H9 (cell line): ENCODE measurements at regions not wholly inside any gene's neighbourhood (a gene's known extent, or its start where the extent isn't known, plus 50 kb on each side); places are given as distances from the start of the nearest gene placed in this dataset.

Experiments used
- DNase-seq: peaks from one replicate; pipeline ENCODE4 v3.0.0-alpha.2; 2017
- H2AFZ ChIP-seq: one replicate; pipeline ENCODE4 v1.6.1; 2013; ENCODE audit warnings: mild to moderate bottlenecking, low read length, control low read depth, moderate library complexity
- H2AK5ac ChIP-seq: 2 replicates; pipeline ENCODE4 v1.6.1; 2013; ENCODE audit warnings: low read length, control low read depth, mixed read lengths; ENCODE audit not compliant: insufficient read length
- H2BK120ac ChIP-seq: one replicate; pipeline ENCODE4 v1.6.1; 2013; ENCODE audit warnings: low read depth, mild to moderate bottlenecking, low read length, control low read depth, inconsistent platforms; ENCODE audit not compliant: poor library complexity, severe bottlenecking
- H2BK12ac ChIP-seq: 2 replicates; pipeline ENCODE4 v1.6.1; 2013; ENCODE audit warnings: low read length, control low read depth, mixed read lengths, low read depth; ENCODE audit not compliant: insufficient read length
- H2BK15ac ChIP-seq: 2 replicates; pipeline ENCODE4 v1.6.1; 2013; ENCODE audit warnings: low read depth, low read length, control low read depth
- H2BK20ac ChIP-seq: one replicate; pipeline ENCODE4 v1.6.1; 2013; ENCODE audit warnings: low read depth, mild to moderate bottlenecking, low read length, control low read depth, inconsistent platforms; ENCODE audit not compliant: poor library complexity, severe bottlenecking
- H2BK5ac ChIP-seq: 2 replicates; pipeline ENCODE4 v1.6.1; 2013; ENCODE audit warnings: low read length, control low read depth, mixed read lengths; ENCODE audit not compliant: insufficient read length
- H3K14ac ChIP-seq: 2 replicates; pipeline ENCODE4 v1.6.1; 2013; ENCODE audit warnings: low read length, control low read depth; ENCODE audit not compliant: insufficient read depth
- H3K18ac ChIP-seq: 2 replicates; pipeline ENCODE4 v1.6.1; 2013; ENCODE audit warnings: low read depth, mild to moderate bottlenecking, mixed read lengths, low read length, control low read depth; ENCODE audit not compliant: insufficient read length
- H3K23ac ChIP-seq: 2 replicates; pipeline ENCODE4 v1.6.1; 2013; ENCODE audit warnings: low read length, control low read depth, mixed read lengths, low read depth; ENCODE audit not compliant: insufficient read length
- H3K23me2 ChIP-seq: 2 replicates; pipeline ENCODE4 v1.6.1; 2013; ENCODE audit warnings: low read depth, mild to moderate bottlenecking, mixed read lengths, low read length, control low read depth; ENCODE audit not compliant: insufficient read length, poor library complexity, severe bottlenecking
- H3K27ac ChIP-seq: 2 replicates; pipeline ENCODE4 v1.5.1; 2013; ENCODE audit warnings: low read length, control low read depth, mixed read lengths, low read depth; ENCODE audit not compliant: insufficient read length
- H3K27me3 ChIP-seq: 2 replicates; pipeline ENCODE4 v1.6.1; 2013; ENCODE audit warnings: low read length, control low read depth, inconsistent platforms; ENCODE audit not compliant: insufficient read depth
- H3K4ac ChIP-seq: 2 replicates; pipeline ENCODE4 v1.6.1; 2013; ENCODE audit warnings: low read depth, mild to moderate bottlenecking, control low read depth, inconsistent platforms, low read length, moderate library complexity
- H3K4me1 ChIP-seq: 2 replicates; pipeline ENCODE4 v1.6.1; 2013; ENCODE audit warnings: low read length, control low read depth, inconsistent platforms; ENCODE audit not compliant: insufficient read depth
- H3K4me2 ChIP-seq: 2 replicates; pipeline ENCODE4 v1.6.1; 2013; ENCODE audit warnings: low read length, control low read depth, mixed read lengths; ENCODE audit not compliant: insufficient read length, insufficient read depth
- H3K56ac ChIP-seq: 2 replicates; pipeline ENCODE4 v1.6.1; 2013; ENCODE audit warnings: low read depth, mild to moderate bottlenecking, mixed read lengths, low read length, control low read depth; ENCODE audit not compliant: insufficient read length
- H3K79me1 ChIP-seq: 2 replicates; pipeline ENCODE4 v1.6.1; 2013; ENCODE audit warnings: low read depth, mild to moderate bottlenecking, moderate library complexity, low read length, control low read depth, inconsistent platforms; ENCODE audit not compliant: insufficient read depth, poor library complexity, severe bottlenecking
- H3K79me2 ChIP-seq: 2 replicates; pipeline ENCODE4 v1.6.1; 2013; ENCODE audit warnings: low read length, control low read depth, inconsistent platforms; ENCODE audit not compliant: insufficient read depth
- H3K9ac ChIP-seq: 2 replicates; pipeline ENCODE4 v1.6.1; 2013; ENCODE audit warnings: low read length, control low read depth, mixed read lengths; ENCODE audit not compliant: insufficient read length; ENCODE audit errors: extremely low read depth
- H3K9me3 ChIP-seq: one replicate; pipeline ENCODE4 v1.6.1; 2013; ENCODE audit warnings: low read depth, low read length, inconsistent platforms; ENCODE audit not compliant: control insufficient read depth
- H3T11ph ChIP-seq: one replicate; pipeline ENCODE4 v1.6.1; 2013; ENCODE audit warnings: mild to moderate bottlenecking, low read length, control low read depth, inconsistent platforms
- H4K20me1 ChIP-seq: one replicate; pipeline ENCODE4 v1.6.1; 2013; ENCODE audit not compliant: control insufficient read depth, insufficient read length, insufficient read depth
- H4K5ac ChIP-seq: 2 replicates; pipeline ENCODE4 v1.6.1; 2013; ENCODE audit warnings: low read depth, mild to moderate bottlenecking, mixed read lengths, low read length, control low read depth; ENCODE audit not compliant: insufficient read length
- H4K8ac ChIP-seq: replicated peaks from 2 replicates; pipeline ENCODE4 v1.6.1; 2013; ENCODE audit warnings: low read length, control low read depth, mixed read lengths, low read depth; ENCODE audit not compliant: insufficient read length
- H4K91ac ChIP-seq: 2 replicates; pipeline ENCODE4 v1.6.1; 2013; ENCODE audit warnings: low read depth, mild to moderate bottlenecking, moderate library complexity, mixed read lengths, low read length, control low read depth; ENCODE audit not compliant: insufficient read length
- H3K27ac Mint-ChIP-seq, 3 experiments: 2 replicates in 2 of 3; 3 replicates in 1 of 3; pipeline ENCODE4 v1.8.0; 2020 to 2021; ENCODE audit warnings: mixed read lengths in 3 of 3, mild to moderate bottlenecking in 1 of 3, moderate library complexity in 1 of 3
- H3K27me3 Mint-ChIP-seq: 2 replicates; pipeline ENCODE4 v1.8.0; 2021; ENCODE audit warnings: low read depth, mild to moderate bottlenecking, moderate library complexity, mixed read lengths
- H3K36me3 Mint-ChIP-seq, 3 experiments: 2 replicates in 2 of 3; 3 replicates in 1 of 3; pipeline ENCODE4 v1.8.0; 2020 to 2021; ENCODE audit warnings: low read depth in 3 of 3, mixed read lengths in 3 of 3; ENCODE audit not compliant: insufficient read depth in 1 of 3
- H3K4me1 Mint-ChIP-seq, 2 experiments: 2 replicates each; pipeline ENCODE4 v1.8.0; 2020; ENCODE audit warnings: mixed read lengths in 2 of 2
- H3K4me3 Mint-ChIP-seq, 2 experiments: 2 replicates in 1 of 2; 3 replicates in 1 of 2; pipeline ENCODE4 v1.8.0; 2020 to 2021; ENCODE audit warnings: mild to moderate bottlenecking in 2 of 2, mixed read lengths in 2 of 2, moderate library complexity in 1 of 2
- H3K9me3 Mint-ChIP-seq, 2 experiments: 2 replicates in 1 of 2; 3 replicates in 1 of 2; pipeline ENCODE4 v1.8.0; 2020; ENCODE audit warnings: mild to moderate bottlenecking in 2 of 2, mixed read lengths in 2 of 2, moderate library complexity in 1 of 2
- WGBS: extraction: QIAGEN DNeasy Blood & Tissue Kit; methylation state at CpG from one replicate; pipeline ENCODE4 v1.1.7; 2013; ENCODE audit warnings: missing lambda C conversion rate, low lambda C conversion rate, mixed read lengths; ENCODE audit not compliant: insufficient read length; ENCODE audit errors: extremely low coverage; 5-methylcytosine and 5-hydroxymethylcytosine counted together
- TF ChIP-seq, protein P1 (sequence below): fragments of 200-600 bp; sonication (generic); conservative IDR thresholded peaks from 3 replicates; pipeline ENCODE4 v1.8.0; 2021; ENCODE audit warnings: antibody characterized with exemption, mild to moderate bottlenecking

DNA sequence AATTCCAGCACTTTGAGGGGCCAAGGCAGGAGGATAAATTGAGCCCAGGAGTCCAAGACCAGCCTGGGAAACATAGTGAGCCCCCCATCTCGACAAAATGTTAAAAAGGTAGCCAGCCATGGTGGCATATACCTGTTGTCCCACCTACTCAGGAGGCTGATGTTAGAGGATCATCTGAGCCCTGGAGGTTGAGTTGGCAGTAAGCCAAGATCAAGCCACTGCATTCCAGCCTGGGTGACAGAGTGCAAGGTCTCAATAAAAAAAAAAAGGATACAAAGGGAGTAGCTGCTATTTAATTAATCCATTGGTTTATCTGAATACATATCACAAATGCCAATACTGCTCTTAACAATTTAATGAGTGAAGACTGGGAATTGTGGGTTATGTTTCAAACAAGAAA lies 327.8 kb downstream of the CPS1 start:
- H3K18ac ChIP-seq, result no peak overlapping the region
- no peaks in the 10 kb centered on the region for H3K79me2 ChIP-seq
- H3K9me3 ChIP-seq, result no peaks in the 10 kb centered on the region
- H4K91ac ChIP-seq, result no peak overlapping the region
- no CpG with 5 or more reads among the region's 1 CpG for WGBS
- H2BK20ac ChIP-seq, result no peak overlapping the region
- H3K27ac ChIP-seq, result no peak overlapping the region
- no peaks in the 10 kb centered on the region for H3K23me2 ChIP-seq
- Mint-ChIP-seq H3K36me3 (peaks cover 0 to 7% (median 7%) of the 10 kb centered on the region in 3 experiments; a peak in 3 of 7 replicates), H3K27ac (no peak overlapping the region; a peak in 1 of 7 replicates), H3K27me3 (no peaks in the 10 kb centered on the region), H3K9me3 (peaks cover 2 to 7% of the 10 kb centered on the region in 2 experiments; a peak in 3 of 5 replicates), H3K4me1 (no peaks in the 10 kb centered on the region), H3K4me3 (no peak overlapping the region)
- no peak overlapping the region for H2BK12ac ChIP-seq
- H2BK15ac ChIP-seq, result no peak overlapping the region
- H3K14ac ChIP-seq, result no peak overlapping the region
- no peak overlapping the region for H4K8ac ChIP-seq
- H4K20me1 ChIP-seq, result no peaks in the 10 kb centered on the region
- H3K4ac ChIP-seq, result no peak overlapping the region
- no peak for DNase-seq
- TF ChIP-seq, protein P1, sequence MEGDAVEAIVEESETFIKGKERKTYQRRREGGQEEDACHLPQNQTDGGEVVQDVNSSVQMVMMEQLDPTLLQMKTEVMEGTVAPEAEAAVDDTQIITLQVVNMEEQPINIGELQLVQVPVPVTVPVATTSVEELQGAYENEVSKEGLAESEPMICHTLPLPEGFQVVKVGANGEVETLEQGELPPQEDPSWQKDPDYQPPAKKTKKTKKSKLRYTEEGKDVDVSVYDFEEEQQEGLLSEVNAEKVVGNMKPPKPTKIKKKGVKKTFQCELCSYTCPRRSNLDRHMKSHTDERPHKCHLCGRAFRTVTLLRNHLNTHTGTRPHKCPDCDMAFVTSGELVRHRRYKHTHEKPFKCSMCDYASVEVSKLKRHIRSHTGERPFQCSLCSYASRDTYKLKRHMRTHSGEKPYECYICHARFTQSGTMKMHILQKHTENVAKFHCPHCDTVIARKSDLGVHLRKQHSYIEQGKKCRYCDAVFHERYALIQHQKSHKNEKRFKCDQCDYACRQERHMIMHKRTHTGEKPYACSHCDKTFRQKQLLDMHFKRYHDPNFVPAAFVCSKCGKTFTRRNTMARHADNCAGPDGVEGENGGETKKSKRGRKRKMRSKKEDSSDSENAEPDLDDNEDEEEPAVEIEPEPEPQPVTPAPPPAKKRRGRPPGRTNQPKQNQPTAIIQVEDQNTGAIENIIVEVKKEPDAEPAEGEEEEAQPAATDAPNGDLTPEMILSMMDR, result no peak
- H3K27me3 ChIP-seq, result no peaks in the 10 kb centered on the region
- H3K56ac ChIP-seq, result no peak overlapping the region
- H2BK5ac ChIP-seq, result no peak overlapping the region
- H2AK5ac ChIP-seq, result no peak overlapping the region
- no peak overlapping the region for H2BK120ac ChIP-seq
- no peak overlapping the region for H4K5ac ChIP-seq
- H3K23ac ChIP-seq, result no peak overlapping the region
- H3K4me2 ChIP-seq, result no peak overlapping the region
- no peaks in the 10 kb centered on the region for H3K79me1 ChIP-seq
- H3K4me1 ChIP-seq, result no peaks in the 10 kb centered on the region
- no peak overlapping the region for H3K9ac ChIP-seq
- no peak overlapping the region for H2AFZ ChIP-seq
- no peak overlapping the region for H3T11ph ChIP-seq
